Mesendoderm (in vitro differentiated cells): ENCODE measurements at regions not wholly inside any gene's neighbourhood (a gene's known extent, or its start where the extent isn't known, plus 50 kb on each side); places are given as distances from the start of the nearest gene placed in this dataset.

ENCODE experiments used
- DNase-seq: peaks from one replicate; pipeline ENCODE4 v3.0.0; 2013
- H2AK5ac ChIP-seq: 2 replicates; pipeline ENCODE4 v1.6.1; 2013; ENCODE audit warnings: low read length, inconsistent platforms
- H2BK120ac ChIP-seq: 2 replicates; pipeline ENCODE4 v1.6.1; 2013; ENCODE audit warnings: low read depth, mild to moderate bottlenecking, low read length, moderate library complexity, mixed read lengths
- H2BK15ac ChIP-seq: replicated peaks from 2 replicates; pipeline ENCODE4 v1.6.1; 2013; ENCODE audit warnings: low read depth, mild to moderate bottlenecking, moderate library complexity
- H2BK5ac ChIP-seq: 2 replicates; pipeline ENCODE4 v1.6.1; 2013; ENCODE audit warnings: low read length, inconsistent platforms
- H3K18ac ChIP-seq: 2 replicates; pipeline ENCODE4 v1.6.1; 2013; ENCODE audit warnings: mild to moderate bottlenecking, low read length, mixed read lengths
- H3K23ac ChIP-seq: one replicate; pipeline ENCODE4 v1.6.1; 2013; ENCODE audit warnings: low read length
- H3K27ac ChIP-seq: 2 replicates; pipeline ENCODE4 v1.5.1; 2013; ENCODE audit warnings: low read depth, mild to moderate bottlenecking, inconsistent platforms, low read length, moderate library complexity
- H3K27me3 ChIP-seq: 2 replicates; pipeline ENCODE4 v1.6.1; 2013; ENCODE audit warnings: low read length, control low read depth, mild to moderate bottlenecking, inconsistent platforms; ENCODE audit not compliant: insufficient read depth, poor library complexity
- H3K36me3 ChIP-seq: 2 replicates; pipeline ENCODE4 v1.6.1; 2013; ENCODE audit warnings: low read length, inconsistent platforms; ENCODE audit not compliant: control insufficient read depth, insufficient read depth
- H3K4ac ChIP-seq: one replicate; pipeline ENCODE4 v1.6.1; 2013; ENCODE audit warnings: low read depth, mild to moderate bottlenecking, low read length, moderate library complexity
- H3K4me1 ChIP-seq: 2 replicates; pipeline ENCODE4 v1.6.1; 2013; ENCODE audit warnings: low read depth, low read length, inconsistent platforms; ENCODE audit not compliant: control insufficient read depth
- H3K4me2 ChIP-seq: 2 replicates; pipeline ENCODE4 v1.6.1; 2013; ENCODE audit warnings: low read length
- H3K4me3 ChIP-seq: 2 replicates; pipeline ENCODE4 v1.5.1; 2013; ENCODE audit warnings: mild to moderate bottlenecking, low read length
- H3K56ac ChIP-seq: one replicate; pipeline ENCODE4 v1.6.1; 2013; ENCODE audit warnings: low read length
- H3K79me1 ChIP-seq: 2 replicates; pipeline ENCODE4 v1.6.1; 2013; ENCODE audit warnings: low read length, inconsistent platforms
- H3K79me2 ChIP-seq: 2 replicates; pipeline ENCODE4 v1.6.1; 2013; ENCODE audit warnings: mild to moderate bottlenecking, low read length; ENCODE audit not compliant: control insufficient read depth, insufficient read depth
- H3K9ac ChIP-seq: 2 replicates; pipeline ENCODE4 v1.6.1; 2013; ENCODE audit warnings: low read length, inconsistent platforms
- H4K5ac ChIP-seq: one replicate; pipeline ENCODE4 v1.6.1; 2013; ENCODE audit warnings: low read length
- H4K8ac ChIP-seq: one replicate; pipeline ENCODE4 v1.6.1; 2013; ENCODE audit warnings: low read depth, mild to moderate bottlenecking, control low read depth, low read length, moderate library complexity
- WGBS: extraction: QIAGEN DNeasy Blood & Tissue Kit; methylation state at CpG from one replicate; pipeline ENCODE4 v1.1.7; 2013; ENCODE audit warnings: low lambda C conversion rate, missing lambda C conversion rate; ENCODE audit not compliant: insufficient coverage; ENCODE audit errors: extremely low coverage; 5-methylcytosine and 5-hydroxymethylcytosine counted together

GRCh38 chr7:20963556-20964280 is 177.0 kb upstream of the SP8 start:
- no CpG with 5 or more reads among the region's 3 CpGs for WGBS
- DNase-seq, result no peak
- Histone ChIP-seq H3K18ac (no peak overlapping the region), H2BK5ac (no peak overlapping the region), H2AK5ac (no peak overlapping the region), H3K79me1 (no peaks in the 10 kb centered on the region), H3K36me3 (no peaks in the 10 kb centered on the region), H3K9ac (no peak overlapping the region), H3K27me3 (no peaks in the 10 kb centered on the region), H3K4me1 (no peaks in the 10 kb centered on the region), H3K27ac (no peak overlapping the region), H4K5ac (no peak overlapping the region), H3K56ac (no peak overlapping the region), H3K4me3 (no peak overlapping the region), H2BK15ac (no peak overlapping the region), H2BK120ac (no peak overlapping the region), H4K8ac (no peak overlapping the region), H3K4ac (no peak overlapping the region), H3K23ac (no peak overlapping the region), H3K79me2 (no peaks in the 10 kb centered on the region), H3K4me2 (no peak overlapping the region)

GRCh38 chr7:20964281-20964918 is 177.7 kb upstream of the SP8 start:
- Histone ChIP-seq H2BK120ac (no peak overlapping the region), H4K5ac (no peak overlapping the region), H2BK15ac (no peak overlapping the region), H2BK5ac (no peak overlapping the region), H3K23ac (no peak overlapping the region), H3K56ac (no peak overlapping the region), H3K4ac (no peak overlapping the region), H3K79me2 (no peaks in the 10 kb centered on the region), H3K4me1 (no peaks in the 10 kb centered on the region), H4K8ac (no peak overlapping the region), H3K9ac (no peak overlapping the region), H2AK5ac (no peak overlapping the region), H3K4me2 (no peak overlapping the region), H3K27me3 (no peaks in the 10 kb centered on the region), H3K4me3 (no peak overlapping the region), H3K36me3 (no peaks in the 10 kb centered on the region), H3K27ac (no peak overlapping the region), H3K18ac (no peak overlapping the region), H3K79me1 (no peaks in the 10 kb centered on the region)
- peak; percentile 46 for DNase-seq
- no CpG with 5 or more reads among the region's 5 CpGs for WGBS

GRCh38 chr7:20971219-20971618 is 184.5 kb upstream of the SP8 start:
- no peaks in the 10 kb centered on the region for H3K79me1 ChIP-seq
- H4K8ac ChIP-seq, result no peak overlapping the region

GRCh38 chr7:20980232-20980631 is 193.5 kb upstream of the SP8 start:
- Histone ChIP-seq H4K8ac (no peak overlapping the region), H2BK5ac (no peak overlapping the region), H2AK5ac (no peak overlapping the region), H3K23ac (no peak overlapping the region), H3K56ac (no peak overlapping the region), H3K27ac (no peak overlapping the region), H3K79me1 (no peaks in the 10 kb centered on the region), H3K4me2 (no peak overlapping the region), H3K18ac (no peak overlapping the region), H3K9ac (no peak overlapping the region), H3K4ac (no peak overlapping the region), H3K27me3 (no peaks in the 10 kb centered on the region), H3K4me1 (no peaks in the 10 kb centered on the region), H2BK15ac (no peak overlapping the region), H3K79me2 (no peaks in the 10 kb centered on the region), H3K4me3 (no peak overlapping the region), H2BK120ac (no peak overlapping the region), H4K5ac (no peak overlapping the region), H3K36me3 (no peaks in the 10 kb centered on the region)
- no peak for DNase-seq
- WGBS, result no CpG with 5 or more reads among the region's 8 CpGs

More at GRCh38 chr7:20971219-20971618, 184.5 kb upstream of the SP8 start:
- no peaks in the 10 kb centered on the region for H3K36me3 ChIP-seq
- no peak overlapping the region for H3K4me3 ChIP-seq
- no peak overlapping the region for H3K23ac ChIP-seq
- H3K18ac ChIP-seq, result no peak overlapping the region
- no peak overlapping the region for H3K56ac ChIP-seq
- no CpG with 5 or more reads among the region's 3 CpGs for WGBS
- no peak overlapping the region for H3K4me2 ChIP-seq
- H3K27ac ChIP-seq, result no peak overlapping the region
- H2BK15ac ChIP-seq, result no peak overlapping the region
- H3K79me2 ChIP-seq, result no peaks in the 10 kb centered on the region
- H3K4ac ChIP-seq, result no peak overlapping the region
- H2BK120ac ChIP-seq, result no peak overlapping the region
- H3K4me1 ChIP-seq, result no peaks in the 10 kb centered on the region
- H3K9ac ChIP-seq, result no peak overlapping the region
- no peak for DNase-seq
- H3K27me3 ChIP-seq, result no peaks in the 10 kb centered on the region
- no peak overlapping the region for H2AK5ac ChIP-seq
- no peak overlapping the region for H4K5ac ChIP-seq
- H2BK5ac ChIP-seq, result no peak overlapping the region

- Histone ChIP-seq H3K27me3 (no peaks in the 10 kb centered on the region), H3K9ac (no peak overlapping the region), H3K27ac (no peak overlapping the region), H3K79me2 (no peaks in the 10 kb centered on the region), H3K18ac (no peak overlapping the region), H3K4me2 (no peak overlapping the region), H2BK5ac (no peak overlapping the region), H2BK120ac (no peak overlapping the region), H3K79me1 (no peaks in the 10 kb centered on the region), H4K5ac (no peak overlapping the region), H3K4ac (no peak overlapping the region), H4K8ac (no peak overlapping the region), H3K23ac (no peak overlapping the region), H2AK5ac (no peak overlapping the region), H3K36me3 (no peaks in the 10 kb centered on the region), H2BK15ac (no peak overlapping the region), H3K4me1 (no peaks in the 10 kb centered on the region), H3K4me3 (no peak overlapping the region), H3K56ac (no peak overlapping the region)
- DNase-seq, result no peak
- WGBS, result no CpG with 5 or more reads among the region's 7 CpGs
Measured at GRCh38 chr7:20980668-20981264, 194.1 kb upstream of the SP8 start.
